ENCODE measurements at regions not wholly inside any gene's neighbourhood (a gene's known extent, or its start where the extent isn't known, plus 50 kb on each side); places are given as distances from the start of the nearest gene placed in this dataset.
A peak's percentile ranks its signal among the peaks of the same experiment; 100 is the strongest.
"Not testable (repeated sequence)": the region's sequence is repeated elsewhere in the genome, so short reads cannot be mapped to it uniquely, and the experiment has no call there.

GRCh38 chr1:818618-819291, 105.0 kb upstream of the SAMD11 start:
- no peak overlapping the region for H3K27ac Mint-ChIP-seq
- TF ChIP-seq CTCF (IDR thresholded peaks at IDR 0.05; ENCODE audit: unreplicated experiment in 3 of 3) = no peak
- H3K9me3 Mint-ChIP-seq = no peaks in the 10 kb centered on the region
- H3K4me1 Mint-ChIP-seq = peaks cover 4% of the 10 kb centered on the region
- no peak overlapping the region for H3K4me3 Mint-ChIP-seq
- peaks cover 3% of the 10 kb centered on the region for H3K36me3 Mint-ChIP-seq (ENCODE audit: low read depth)
- H3K27me3 Mint-ChIP-seq (ENCODE audit: low read depth) = no peaks in the 10 kb centered on the region

- Mint-ChIP-seq H3K27me3 (ENCODE audit: low read depth) (no peaks in the 10 kb centered on the region), H3K9me3 (no peaks in the 10 kb centered on the region), H3K4me3 (no peak overlapping the region), H3K4me1 (peaks cover 10% of the 10 kb centered on the region), H3K27ac (no peak overlapping the region), H3K36me3 (ENCODE audit: low read depth) (peaks cover 3% of the 10 kb centered on the region)
- TF ChIP-seq CTCF (IDR thresholded peaks at IDR 0.05; ENCODE audit: unreplicated experiment in 3 of 3) = no peak
Measured at GRCh38 chr1:820962-821361, 102.8 kb upstream of the SAMD11 start.

- peak overlapping the region; percentile 54 to 91 (median 89) for H3K27ac Mint-ChIP-seq
- peak overlapping the region; percentile 92 to 93 (median 92) for H3K4me3 Mint-ChIP-seq
- H3K36me3 Mint-ChIP-seq (ENCODE audit: low read depth); H3K9me3 Mint-ChIP-seq; H3K27me3 Mint-ChIP-seq (ENCODE audit: low read depth): not testable (repeated sequence)
- peaks cover 31% of the 10 kb centered on the region for H3K4me1 Mint-ChIP-seq
Measured at GRCh38 chr1:826808-827207, 96.9 kb upstream of the SAMD11 start.

GRCh38 chr1:827211-828063, 96.3 kb upstream of the SAMD11 start:
- not testable (repeated sequence) for H3K36me3 Mint-ChIP-seq (ENCODE audit: low read depth); H3K27me3 Mint-ChIP-seq (ENCODE audit: low read depth); H3K9me3 Mint-ChIP-seq
- Mint-ChIP-seq H3K4me1 (peaks cover 31% of the 10 kb centered on the region), H3K4me3 (peak overlapping the region; percentile 92 to 93 (median 92)), H3K27ac (peak overlapping the region; percentile 54 to 91 (median 89))

- H3K27me3 Mint-ChIP-seq (ENCODE audit: low read depth); H3K27ac Mint-ChIP-seq; H3K9me3 Mint-ChIP-seq: not testable (repeated sequence)
- Mint-ChIP-seq H3K4me3 (peak overlapping the region; percentile 54 to 69 (median 69)), H3K4me1 (peaks cover 36% of the 10 kb centered on the region), H3K36me3 (ENCODE audit: low read depth) (peaks cover 16% of the 10 kb centered on the region)
Measured at GRCh38 chr1:829324-829723, 94.4 kb upstream of the SAMD11 start.

- H3K27ac Mint-ChIP-seq; H3K27me3 Mint-ChIP-seq (ENCODE audit: low read depth); H3K9me3 Mint-ChIP-seq: not testable (repeated sequence)
- H3K4me1 Mint-ChIP-seq = peaks cover 36% of the 10 kb centered on the region
- H3K4me3 Mint-ChIP-seq = peak overlapping the region; percentile 54 to 69 (median 69)
- peaks cover 16% of the 10 kb centered on the region for H3K36me3 Mint-ChIP-seq (ENCODE audit: low read depth)
Measured at GRCh38 chr1:829932-830331, 93.8 kb upstream of the SAMD11 start.

- not testable (repeated sequence) for H3K9me3 Mint-ChIP-seq; H3K27ac Mint-ChIP-seq; H3K27me3 Mint-ChIP-seq (ENCODE audit: low read depth)
- Mint-ChIP-seq H3K36me3 (ENCODE audit: low read depth) (peaks cover 16% of the 10 kb centered on the region), H3K4me1 (peaks cover 33% of the 10 kb centered on the region), H3K4me3 (peak overlapping the region in 1 of 3 experiments; percentile 62)
Measured at GRCh38 chr1:830750-831149, 93.0 kb upstream of the SAMD11 start.

- Mint-ChIP-seq H3K27me3 (ENCODE audit: low read depth) (no peaks in the 10 kb centered on the region), H3K4me1 (peaks cover 27% of the 10 kb centered on the region), H3K9me3 (no peaks in the 10 kb centered on the region), H3K4me3 (peak overlapping the region in 2 of 3 experiments; percentile 10 to 17), H3K27ac (no peak overlapping the region), H3K36me3 (ENCODE audit: low read depth) (peaks cover 16% of the 10 kb centered on the region)
- no peak for TF ChIP-seq CTCF (IDR thresholded peaks at IDR 0.05; ENCODE audit: unreplicated experiment in 3 of 3)
Measured at GRCh38 chr1:831522-831921, 92.2 kb upstream of the SAMD11 start.
